ENCODE measurements at regions not wholly inside any gene's neighbourhood (a gene's known extent, or its start where the extent isn't known, plus 50 kb on each side); places are given as distances from the start of the nearest gene placed in this dataset.
"Not testable (repeated sequence)": the region's sequence is repeated elsewhere in the genome, so short reads cannot be mapped to it uniquely, and the experiment has no call there.

DNA sequence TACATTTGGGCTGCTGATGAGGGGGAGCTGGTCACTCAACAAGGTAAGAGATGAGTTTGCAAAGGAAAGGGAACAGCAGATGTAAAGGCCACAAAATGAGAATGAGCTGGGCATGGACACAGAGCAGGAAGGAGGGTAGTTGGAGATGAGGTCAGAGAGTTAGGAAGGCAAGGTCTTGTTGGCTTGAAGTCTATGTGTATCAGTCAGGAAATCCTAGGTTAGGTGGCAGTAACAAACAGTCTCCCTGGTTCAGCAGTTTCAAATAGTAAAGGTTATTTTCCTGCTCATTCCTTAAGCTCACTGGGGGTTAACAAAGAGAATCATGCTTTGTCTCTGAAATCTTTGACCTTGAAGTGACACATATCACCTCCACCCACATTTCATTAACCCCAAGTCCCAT is 58.3 kb upstream of the ARL4C start:
- Histone ChIP-seq H3K27me3 (ENCODE audit: insufficient read depth, low read length) (no peaks in the 10 kb centered on the region), H3K4me1 (ENCODE audit: insufficient read depth, low read length) (0 out of 2 replicates have a peak, but pooled peaks cover 3% of the 10 kb centered on the region)
- no peak overlapping the region for H3K4me3 Mint-ChIP-seq

DNA sequence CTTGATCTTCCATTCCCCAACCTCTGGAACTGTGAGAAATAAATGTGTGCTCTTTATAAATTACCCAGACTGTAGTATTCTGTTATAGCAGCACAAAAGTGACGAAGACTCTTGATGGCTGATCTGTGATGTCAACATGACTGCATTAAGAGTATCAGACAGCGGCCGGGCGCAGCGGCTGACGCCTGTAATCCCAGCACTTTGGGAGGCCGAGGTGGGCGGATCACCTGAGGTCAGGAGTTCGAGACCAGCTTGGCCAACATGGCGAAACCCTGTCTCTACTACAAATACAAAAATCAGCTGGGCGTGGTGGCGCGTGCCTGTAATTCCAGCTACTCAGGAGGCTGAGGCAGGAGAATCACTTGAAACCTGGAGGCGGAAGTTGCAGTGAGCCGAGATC is 56.3 kb upstream of the ARL4C start:
- not testable (repeated sequence) for H2BK120ac ChIP-seq (ENCODE audit: low read depth, low read length, poor library complexity, severe bottlenecking); H3K4ac ChIP-seq (ENCODE audit: low read depth, low read length); H4K8ac ChIP-seq (replicated peaks; ENCODE audit: insufficient read length, low read depth, low read length); H3K4me3 Mint-ChIP-seq; H3K9me3 ChIP-seq (ENCODE audit: control insufficient read depth, low read depth, low read length); H3K23ac ChIP-seq (ENCODE audit: insufficient read length, low read depth, low read length); H2BK20ac ChIP-seq (ENCODE audit: low read depth, low read length, poor library complexity, severe bottlenecking); H3K79me1 ChIP-seq (ENCODE audit: insufficient read depth, low read depth, low read length, poor library complexity, severe bottlenecking); H4K91ac ChIP-seq (ENCODE audit: insufficient read length, low read depth, low read length); H3K14ac ChIP-seq (ENCODE audit: insufficient read depth, low read length); H2AK5ac ChIP-seq (ENCODE audit: insufficient read length, low read length); H3K9ac ChIP-seq (ENCODE audit: extremely low read depth, insufficient read length, low read length); H3K79me2 ChIP-seq (ENCODE audit: insufficient read depth, low read length); H3T11ph ChIP-seq (ENCODE audit: low read length); H3K27me3 ChIP-seq (ENCODE audit: insufficient read depth, low read length); H2BK5ac ChIP-seq (ENCODE audit: insufficient read length, low read length); DNase-seq; H3K18ac ChIP-seq (ENCODE audit: insufficient read length, low read depth, low read length); H4K5ac ChIP-seq (ENCODE audit: insufficient read length, low read depth, low read length); H3K23me2 ChIP-seq (ENCODE audit: insufficient read length, low read depth, low read length, poor library complexity, severe bottlenecking); H4K20me1 ChIP-seq (ENCODE audit: control insufficient read depth, insufficient read depth, insufficient read length); H3K27ac Mint-ChIP-seq; H2AFZ ChIP-seq (ENCODE audit: low read length); H3K27me3 Mint-ChIP-seq (ENCODE audit: low read depth); H3K27ac ChIP-seq (ENCODE audit: insufficient read length, low read depth, low read length); H3K56ac ChIP-seq (ENCODE audit: insufficient read length, low read depth, low read length); H3K4me2 ChIP-seq (ENCODE audit: insufficient read depth, insufficient read length, low read length); H2BK15ac ChIP-seq (ENCODE audit: low read depth, low read length); H2BK12ac ChIP-seq (ENCODE audit: insufficient read length, low read depth, low read length)
- Mint-ChIP-seq H3K36me3 (ENCODE audit: insufficient read depth in 1 of 3, low read depth in 3 of 3) (peaks cover 2 to 12% (median 6%) of the 10 kb centered on the region in 3 experiments; a peak in 5 of 7 replicates), H3K4me1 (peaks cover 24 to 28% of the 10 kb centered on the region in 2 experiments), H3K9me3 (peaks cover 7 to 12% of the 10 kb centered on the region in 2 experiments)
- no CpG with 5 or more reads among the region's 15 CpGs for WGBS (ENCODE audit: extremely low coverage, insufficient read length, low lambda C conversion rate)
- H3K4me1 ChIP-seq (ENCODE audit: insufficient read depth, low read length) = peaks cover 11% of the 10 kb centered on the region

More for the DNA sequence above, 58.3 kb upstream of the ARL4C start:
- Histone ChIP-seq H2BK120ac (ENCODE audit: low read depth, low read length, poor library complexity, severe bottlenecking) (no peak overlapping the region), H3K14ac (ENCODE audit: insufficient read depth, low read length) (no peak overlapping the region), H3K79me2 (ENCODE audit: insufficient read depth, low read length) (no peaks in the 10 kb centered on the region), H2BK12ac (ENCODE audit: insufficient read length, low read depth, low read length) (no peak overlapping the region), H3K18ac (ENCODE audit: insufficient read length, low read depth, low read length) (no peak overlapping the region), H4K20me1 (ENCODE audit: control insufficient read depth, insufficient read depth, insufficient read length) (no peaks in the 10 kb centered on the region), H3K23me2 (ENCODE audit: insufficient read length, low read depth, low read length, poor library complexity, severe bottlenecking) (no peaks in the 10 kb centered on the region), H3K4ac (ENCODE audit: low read depth, low read length) (no peak overlapping the region), H2BK20ac (ENCODE audit: low read depth, low read length, poor library complexity, severe bottlenecking) (no peak overlapping the region), H3T11ph (ENCODE audit: low read length) (no peak overlapping the region), H3K79me1 (ENCODE audit: insufficient read depth, low read depth, low read length, poor library complexity, severe bottlenecking) (no peaks in the 10 kb centered on the region), H3K23ac (ENCODE audit: insufficient read length, low read depth, low read length) (no peak overlapping the region), H3K56ac (ENCODE audit: insufficient read length, low read depth, low read length) (no peak overlapping the region), H4K5ac (ENCODE audit: insufficient read length, low read depth, low read length) (no peak overlapping the region), H3K4me2 (ENCODE audit: insufficient read depth, insufficient read length, low read length) (no peak overlapping the region), H2BK15ac (ENCODE audit: low read depth, low read length) (no peak overlapping the region), H3K27ac (ENCODE audit: insufficient read length, low read depth, low read length) (no peak overlapping the region), H4K91ac (ENCODE audit: insufficient read length, low read depth, low read length) (no peak overlapping the region), H4K8ac (replicated peaks; ENCODE audit: insufficient read length, low read depth, low read length) (no peak overlapping the region), H3K9ac (ENCODE audit: extremely low read depth, insufficient read length, low read length) (no peak overlapping the region), H2BK5ac (ENCODE audit: insufficient read length, low read length) (no peak overlapping the region), H2AK5ac (ENCODE audit: insufficient read length, low read length) (no peak overlapping the region), H2AFZ (ENCODE audit: low read length) (no peak overlapping the region), H3K9me3 (ENCODE audit: control insufficient read depth, low read depth, low read length) (no peaks in the 10 kb centered on the region)
- Mint-ChIP-seq H3K4me1 (peaks cover 7 to 18% of the 10 kb centered on the region in 2 experiments), H3K36me3 (ENCODE audit: insufficient read depth in 1 of 3, low read depth in 3 of 3) (peaks cover 3 to 15% (median 6%) of the 10 kb centered on the region in 3 experiments; a peak in 6 of 7 replicates), H3K9me3 (peaks cover 11 to 12% of the 10 kb centered on the region in 2 experiments), H3K27ac (no peak overlapping the region), H3K27me3 (ENCODE audit: low read depth) (peaks cover 3% of the 10 kb centered on the region)
- DNase-seq = no peak
- TF ChIP-seq, protein P1, sequence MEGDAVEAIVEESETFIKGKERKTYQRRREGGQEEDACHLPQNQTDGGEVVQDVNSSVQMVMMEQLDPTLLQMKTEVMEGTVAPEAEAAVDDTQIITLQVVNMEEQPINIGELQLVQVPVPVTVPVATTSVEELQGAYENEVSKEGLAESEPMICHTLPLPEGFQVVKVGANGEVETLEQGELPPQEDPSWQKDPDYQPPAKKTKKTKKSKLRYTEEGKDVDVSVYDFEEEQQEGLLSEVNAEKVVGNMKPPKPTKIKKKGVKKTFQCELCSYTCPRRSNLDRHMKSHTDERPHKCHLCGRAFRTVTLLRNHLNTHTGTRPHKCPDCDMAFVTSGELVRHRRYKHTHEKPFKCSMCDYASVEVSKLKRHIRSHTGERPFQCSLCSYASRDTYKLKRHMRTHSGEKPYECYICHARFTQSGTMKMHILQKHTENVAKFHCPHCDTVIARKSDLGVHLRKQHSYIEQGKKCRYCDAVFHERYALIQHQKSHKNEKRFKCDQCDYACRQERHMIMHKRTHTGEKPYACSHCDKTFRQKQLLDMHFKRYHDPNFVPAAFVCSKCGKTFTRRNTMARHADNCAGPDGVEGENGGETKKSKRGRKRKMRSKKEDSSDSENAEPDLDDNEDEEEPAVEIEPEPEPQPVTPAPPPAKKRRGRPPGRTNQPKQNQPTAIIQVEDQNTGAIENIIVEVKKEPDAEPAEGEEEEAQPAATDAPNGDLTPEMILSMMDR (conservative IDR thresholded peaks at IDR 0.05) = no peak
